SIG-M5 treated with dmso at 0.1 percent for 504 hours (cell line): ENCODE measurements at regions not wholly inside any gene's neighbourhood (a gene's known extent, or its start where the extent isn't known, plus 50 kb on each side); places are given as distances from the start of the nearest gene placed in this dataset.

ENCODE experiments used
- DNase-seq: peaks from one replicate; lab custom pipeline; 2025; ENCODE audit not compliant: unreplicated experiment; lab: John Stamatoyannopoulos, UW

DNA sequence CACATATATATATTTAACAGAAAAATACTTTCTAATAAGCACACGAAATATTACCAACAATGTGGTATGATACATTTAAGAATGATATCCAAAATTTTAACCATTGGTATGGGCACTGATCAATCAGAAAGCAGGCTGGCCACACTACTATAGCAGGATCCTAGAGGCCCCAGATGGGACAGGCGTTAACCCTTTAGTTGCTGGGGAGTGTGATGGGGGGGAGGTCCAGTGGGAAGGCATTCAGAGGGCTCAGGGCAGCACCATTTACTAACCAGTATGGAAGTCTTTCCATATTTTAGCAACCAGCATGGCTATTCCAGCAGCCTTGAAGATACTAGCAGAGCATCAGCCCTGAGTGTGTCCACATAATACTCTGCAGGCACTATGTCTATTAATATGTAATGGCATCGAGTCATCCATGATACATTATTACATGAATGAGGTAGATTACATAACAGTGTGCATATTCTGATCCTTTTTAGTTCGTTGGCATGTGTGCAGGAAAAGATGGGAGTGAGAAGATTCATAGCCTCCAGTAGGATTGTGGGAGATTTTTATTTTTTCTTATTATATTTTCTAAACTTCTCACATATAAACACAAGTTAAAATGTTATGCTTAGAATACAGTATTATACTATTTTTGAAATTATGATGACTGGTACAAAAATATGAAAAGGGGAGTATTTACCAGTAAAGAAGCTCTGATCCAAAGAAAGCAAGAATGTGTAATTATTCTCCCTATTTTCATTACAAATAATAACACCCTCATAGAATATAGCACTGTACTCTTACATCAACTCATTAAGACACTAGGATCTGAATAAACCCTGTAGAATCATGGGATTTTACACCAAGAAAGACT lies 78.9 kb downstream of the FAM217A start:
- no peak for DNase-seq

DNA sequence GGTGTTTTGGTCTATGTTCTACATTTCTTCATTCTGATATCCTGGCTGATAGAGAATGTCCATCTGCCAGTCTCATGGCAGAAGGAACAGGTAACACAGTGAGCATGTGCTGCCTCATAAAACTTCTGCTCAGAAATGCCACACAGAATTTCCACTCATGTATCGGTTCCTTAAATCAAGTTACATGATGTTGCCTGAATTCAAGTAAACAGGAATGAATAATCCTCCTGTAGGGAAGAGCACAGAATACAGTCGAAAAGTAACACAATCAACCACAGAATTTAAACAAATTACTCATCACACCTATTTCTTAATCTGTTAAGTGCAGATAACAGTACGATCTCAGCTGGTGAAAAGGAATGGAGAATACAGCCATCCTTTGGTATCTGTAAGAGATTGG lies 74.7 kb downstream of the FAM217A start:
- DNase-seq, result no peak

DNA sequence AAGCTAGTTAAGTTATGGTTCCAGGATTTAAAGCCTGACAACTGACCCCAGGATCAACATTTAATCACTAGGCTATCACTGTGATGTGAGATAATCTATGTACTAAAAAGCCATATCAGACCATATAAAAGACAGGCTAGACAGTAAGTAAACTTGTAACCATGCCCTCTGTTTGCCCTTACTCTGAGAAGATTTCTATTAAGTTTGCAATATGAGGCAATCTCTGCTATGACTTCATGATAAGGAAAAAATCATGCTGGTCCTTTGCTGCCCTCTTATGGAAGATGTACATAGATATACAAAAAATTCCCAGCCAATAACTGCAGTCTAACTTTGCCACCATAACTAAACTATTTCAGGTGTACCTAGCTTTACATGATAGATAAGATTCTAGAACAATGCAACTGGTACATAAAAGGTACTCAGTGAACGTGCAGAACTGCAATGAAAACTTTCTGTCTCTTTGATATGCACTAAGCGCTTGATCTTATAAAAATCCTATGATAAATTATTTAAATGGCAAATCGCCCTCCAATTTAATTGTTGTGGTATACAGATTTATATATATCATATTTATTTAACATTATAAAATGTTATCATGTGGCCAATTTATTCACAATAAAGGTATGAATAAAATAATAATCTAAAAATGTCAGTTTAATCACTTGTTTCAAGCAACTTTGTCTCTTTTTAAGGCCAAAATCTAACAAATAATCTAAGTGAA lies 70.5 kb downstream of the FAM217A start:
- peak; percentile 86 for DNase-seq

DNA sequence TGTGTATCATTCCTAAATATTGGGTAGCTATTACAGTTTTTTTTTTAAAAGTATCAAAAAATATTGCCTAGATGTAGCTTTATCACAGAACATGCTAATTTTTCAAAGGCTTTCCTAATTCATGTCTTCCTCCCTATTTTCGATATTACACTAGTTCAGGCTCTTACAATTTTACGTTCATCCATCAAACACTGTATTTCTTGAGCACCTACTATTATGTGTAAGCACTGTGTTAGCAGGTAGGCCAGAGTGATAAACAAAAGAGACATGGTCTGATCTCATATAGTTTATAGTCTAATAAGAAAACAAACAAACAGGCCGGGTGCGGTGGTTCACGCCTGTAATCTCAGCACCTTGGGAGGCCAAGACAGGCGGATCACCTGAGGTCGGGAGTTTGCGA lies 69.5 kb downstream of the FAM217A start:
- no peak for DNase-seq

DNA sequence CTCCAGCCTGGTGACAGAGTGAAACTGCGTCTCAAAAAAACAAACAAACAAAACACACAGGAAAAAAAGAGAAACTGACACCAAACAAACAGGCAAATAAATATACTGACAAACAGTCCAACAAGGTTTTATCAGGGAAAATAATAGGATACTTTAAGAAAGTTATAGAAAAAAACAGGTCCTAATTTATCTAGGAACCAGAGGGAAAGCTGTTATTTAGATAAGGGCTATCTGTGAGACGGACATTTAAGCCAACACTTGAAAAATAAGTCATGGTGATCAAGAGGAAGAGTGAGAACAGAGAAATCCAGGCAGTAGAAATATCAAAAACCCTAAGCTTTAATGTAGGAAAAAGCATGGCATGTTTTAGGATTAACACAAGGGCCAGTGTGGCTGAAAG lies 68.9 kb downstream of the FAM217A start:
- DNase-seq, result no peak

DNA sequence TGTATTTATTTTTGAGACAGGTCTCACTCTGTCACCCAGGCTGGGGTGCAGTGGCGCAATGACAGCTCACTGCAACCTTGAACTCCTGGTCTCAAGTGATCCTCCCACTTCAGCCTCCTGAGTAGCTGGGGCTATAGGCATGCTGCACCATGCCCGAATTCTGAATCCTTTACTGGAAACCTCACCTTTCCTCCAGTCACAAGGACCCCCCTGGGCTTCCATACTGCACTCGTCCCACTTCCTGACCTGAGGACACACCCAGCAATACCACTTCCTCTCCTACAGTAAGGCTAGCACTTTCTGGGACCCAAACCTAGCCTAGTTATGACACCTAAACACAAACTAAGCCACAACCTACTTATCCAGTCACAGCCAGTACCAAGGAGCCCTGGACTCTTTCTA lies 68.2 kb downstream of the FAM217A start:
- peak; percentile 33 for DNase-seq

DNA sequence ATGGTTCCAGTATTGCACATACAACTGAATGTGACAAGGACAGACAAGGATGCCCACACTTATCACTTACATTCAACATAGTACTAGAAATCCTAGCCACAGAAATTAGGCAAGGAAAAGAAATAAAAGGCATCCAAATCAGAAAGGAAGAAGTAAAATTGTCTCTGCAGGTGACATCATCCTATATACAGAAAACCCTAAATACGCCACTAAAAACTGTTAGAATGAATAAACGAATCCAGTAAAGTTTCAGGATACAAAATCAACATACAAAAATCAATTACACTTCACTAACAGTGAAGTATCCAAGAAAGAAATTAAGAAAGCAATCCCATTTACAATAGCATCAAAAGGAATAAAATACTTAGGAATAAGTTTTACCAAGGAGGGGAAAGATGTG lies 66.1 kb downstream of the FAM217A start:
- DNase-seq, result no peak

DNA sequence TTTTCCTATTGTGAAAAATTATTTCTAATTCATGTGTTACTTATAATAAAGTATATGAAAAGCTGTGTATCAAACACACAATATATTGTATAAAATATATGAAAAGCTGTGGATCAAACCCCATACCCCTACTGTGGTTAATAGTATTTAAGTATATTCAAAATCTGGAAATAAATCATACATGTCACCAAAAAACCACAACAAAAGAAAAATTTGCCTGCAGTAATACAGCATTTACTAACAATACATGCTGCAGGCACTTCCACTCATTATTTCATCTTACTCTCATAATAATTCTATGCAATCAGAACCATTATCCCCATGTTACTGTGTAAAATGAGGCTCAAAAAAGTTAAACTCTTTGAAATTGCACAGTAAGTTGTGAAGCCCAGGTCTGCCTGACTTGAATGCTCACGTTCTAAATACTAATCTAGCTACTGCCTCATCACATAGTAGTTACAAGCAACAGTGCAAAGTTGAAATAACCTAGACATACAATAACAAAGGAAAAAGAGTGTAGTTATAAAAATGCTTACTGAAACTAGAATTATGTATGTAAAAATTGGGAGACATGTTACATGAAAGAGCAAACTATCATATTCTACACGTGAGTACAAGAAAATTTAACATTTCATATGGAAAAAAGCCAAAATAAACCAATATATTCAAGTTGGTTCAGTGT lies 61.7 kb downstream of the FAM217A start:
- no peak for DNase-seq

DNA sequence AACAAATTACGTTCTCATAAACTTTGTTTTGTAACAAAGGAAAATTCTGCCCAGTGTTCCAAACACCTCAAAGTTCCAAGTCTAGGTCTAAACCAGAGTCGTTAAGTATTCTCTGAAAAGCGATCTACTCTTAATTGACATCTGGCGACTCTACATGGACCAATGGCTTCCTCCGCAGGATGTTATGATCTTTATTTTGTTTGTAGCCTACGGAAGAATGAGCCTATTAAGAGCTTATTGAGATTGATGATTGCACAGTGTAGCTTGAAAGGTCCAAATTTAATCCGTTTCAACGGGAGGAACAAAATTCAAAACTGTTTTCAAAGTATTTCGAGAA lies 61.1 kb downstream of the FAM217A start:
- DNase-seq, result peak; percentile 38

DNA sequence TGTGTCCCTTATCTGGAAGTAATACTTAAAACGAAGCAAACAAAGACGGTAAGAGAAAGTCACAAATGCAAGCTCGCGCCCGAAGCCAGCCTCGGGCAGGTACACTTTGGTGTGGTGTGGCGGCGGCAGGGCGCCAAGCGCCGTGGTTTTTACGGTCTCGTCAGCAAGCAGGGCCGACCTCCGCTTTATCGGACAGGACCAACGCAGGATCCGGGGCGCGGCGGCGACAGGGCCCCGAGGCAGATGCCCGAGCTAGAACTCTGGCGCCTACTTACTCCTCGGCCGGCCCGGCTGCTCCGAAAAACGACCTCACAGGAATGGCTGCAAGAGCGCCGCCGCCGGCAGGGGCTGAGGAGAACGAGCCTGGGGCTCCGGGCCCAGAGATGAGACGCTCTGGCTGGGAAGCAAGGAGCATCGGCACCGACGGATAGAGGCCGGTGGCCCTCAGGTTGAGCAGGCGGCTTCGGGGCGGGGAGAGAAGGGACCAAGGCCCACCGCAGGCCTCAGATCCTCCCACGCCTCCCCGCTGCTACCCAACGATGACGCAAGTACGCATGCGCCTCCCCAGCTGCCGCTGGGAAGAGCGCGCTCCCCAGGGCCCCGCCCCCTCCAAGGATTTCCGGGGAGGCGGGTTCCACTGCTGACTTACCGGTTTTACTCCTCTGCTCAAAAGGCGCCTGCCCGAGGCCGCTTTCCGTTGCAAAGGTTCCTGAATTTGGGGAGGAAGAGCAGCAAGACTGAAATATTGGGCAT lies 60.6 kb downstream of the FAM217A start:
- DNase-seq, result peak; percentile 94
